Mesothelial cell of epicardium (in vitro differentiated cells): ENCODE measurements at regions not wholly inside any gene's neighbourhood (a gene's known extent, or its start where the extent isn't known, plus 50 kb on each side); places are given as distances from the start of the nearest gene placed in this dataset.

Source experiments
- DNase-seq, 2 experiments: peaks; one replicate each; pipeline ENCODE4 v3.0.0; 2021; ENCODE audit warnings: low spot score in 2 of 2; ENCODE audit not compliant: unreplicated experiment in 2 of 2
- H3K27ac Mint-ChIP-seq: 2 replicates; pipeline ENCODE4 v1.8.0; 2021; ENCODE audit warnings: mixed read lengths
- H3K27me3 Mint-ChIP-seq: 2 replicates; pipeline ENCODE4 v1.8.0; 2021; ENCODE audit warnings: low read depth, mixed read lengths
- H3K36me3 Mint-ChIP-seq: 2 replicates; pipeline ENCODE4 v1.8.0; 2021; ENCODE audit warnings: mixed read lengths
- H3K4me1 Mint-ChIP-seq: 2 replicates; pipeline ENCODE4 v1.8.0; 2021; ENCODE audit warnings: mixed read lengths
- H3K4me3 Mint-ChIP-seq: 2 replicates; pipeline ENCODE4 v1.8.0; 2021; ENCODE audit warnings: mild to moderate bottlenecking, moderate library complexity, mixed read lengths
- H3K9me3 Mint-ChIP-seq: 2 replicates; pipeline ENCODE4 v1.8.0; 2021; ENCODE audit warnings: mixed read lengths
- TF ChIP-seq, protein P1 (sequence below): fragments of 200-600 bp; sonication (generic); IDR thresholded peaks from one replicate; pipeline ENCODE4 v1.5.0; 2021; ENCODE audit warnings: antibody characterized with exemption; ENCODE audit not compliant: unreplicated experiment

GRCh38 chrX:69565247-69565815, 50.6 kb upstream of the EDA start:
- TF ChIP-seq, protein P1, sequence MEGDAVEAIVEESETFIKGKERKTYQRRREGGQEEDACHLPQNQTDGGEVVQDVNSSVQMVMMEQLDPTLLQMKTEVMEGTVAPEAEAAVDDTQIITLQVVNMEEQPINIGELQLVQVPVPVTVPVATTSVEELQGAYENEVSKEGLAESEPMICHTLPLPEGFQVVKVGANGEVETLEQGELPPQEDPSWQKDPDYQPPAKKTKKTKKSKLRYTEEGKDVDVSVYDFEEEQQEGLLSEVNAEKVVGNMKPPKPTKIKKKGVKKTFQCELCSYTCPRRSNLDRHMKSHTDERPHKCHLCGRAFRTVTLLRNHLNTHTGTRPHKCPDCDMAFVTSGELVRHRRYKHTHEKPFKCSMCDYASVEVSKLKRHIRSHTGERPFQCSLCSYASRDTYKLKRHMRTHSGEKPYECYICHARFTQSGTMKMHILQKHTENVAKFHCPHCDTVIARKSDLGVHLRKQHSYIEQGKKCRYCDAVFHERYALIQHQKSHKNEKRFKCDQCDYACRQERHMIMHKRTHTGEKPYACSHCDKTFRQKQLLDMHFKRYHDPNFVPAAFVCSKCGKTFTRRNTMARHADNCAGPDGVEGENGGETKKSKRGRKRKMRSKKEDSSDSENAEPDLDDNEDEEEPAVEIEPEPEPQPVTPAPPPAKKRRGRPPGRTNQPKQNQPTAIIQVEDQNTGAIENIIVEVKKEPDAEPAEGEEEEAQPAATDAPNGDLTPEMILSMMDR, result no peak
- H3K4me1 Mint-ChIP-seq, result peaks cover 2% of the 10 kb centered on the region
- H3K27me3 Mint-ChIP-seq, result no peaks in the 10 kb centered on the region
- H3K4me3 Mint-ChIP-seq, result no peak overlapping the region
- no peak for DNase-seq
- H3K36me3 Mint-ChIP-seq, result no peaks in the 10 kb centered on the region
- no peak overlapping the region for H3K27ac Mint-ChIP-seq
- peaks cover 40% of the 10 kb centered on the region for H3K9me3 Mint-ChIP-seq
